Superior temporal gyrus (tissue), 1 donor: ENCODE measurements at regions not wholly inside any gene's neighbourhood (a gene's known extent, or its start where the extent isn't known, plus 50 kb on each side); places are given as distances from the start of the nearest gene placed in this dataset.

Experiments
- DNase-seq: peaks from one replicate; pipeline ENCODE4 v3.0.0-alpha.2; 2016; ENCODE audit errors: extremely low spot score

GRCh38 chr10:44818701-44819127, 92.4 kb upstream of the TMEM72 start:
- DNase-seq, result no peak

- no peak for DNase-seq
These were observed 91.0 kb upstream of the TMEM72 start for GRCh38 chr10:44820094-44820493.

GRCh38 chr10:44821290-44821689, 89.8 kb upstream of the TMEM72 start:
- DNase-seq, result no peak

DNA sequence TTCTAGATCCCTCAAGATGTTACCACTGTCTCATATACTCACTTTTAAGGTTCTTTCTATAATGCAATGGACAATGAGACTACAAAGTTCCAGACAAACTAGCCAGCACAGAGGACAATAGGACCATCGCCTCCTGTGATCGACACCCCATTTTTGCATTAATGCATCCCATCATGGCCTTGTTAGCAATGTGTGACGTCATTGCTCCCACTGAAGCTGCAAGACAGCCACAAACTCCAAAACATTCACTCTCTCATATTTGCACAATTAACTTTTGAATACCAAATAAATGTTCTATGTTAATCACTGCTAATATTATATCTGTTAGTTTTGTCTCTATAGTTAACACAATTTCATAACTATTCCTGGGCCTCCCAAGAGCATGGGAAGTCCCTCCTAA, 88.8 kb upstream of the TMEM72 start:
- DNase-seq, result no peak

- no peak for DNase-seq
These were observed 88.2 kb upstream of the TMEM72 start for GRCh38 chr10:44822966-44823365.

DNA sequence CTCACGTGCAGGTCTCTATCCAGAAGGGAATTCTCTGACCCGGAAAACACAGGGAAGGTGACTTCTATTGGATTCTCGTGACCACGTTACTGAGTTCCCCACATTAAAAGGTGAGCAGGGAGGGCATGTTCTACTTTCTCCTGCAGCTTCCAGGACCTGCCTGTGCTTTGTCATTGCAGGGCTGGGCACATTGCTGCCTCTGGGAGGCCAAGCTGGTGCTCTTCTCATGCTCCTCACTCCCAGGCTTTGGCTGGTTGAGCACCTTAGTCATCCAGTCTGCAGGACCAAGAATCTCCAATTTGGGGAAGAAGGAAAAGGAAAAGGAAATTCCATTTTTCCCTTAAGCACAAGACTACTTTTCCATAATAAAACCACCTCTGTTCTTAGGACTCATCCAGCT, 86.5 kb upstream of the TMEM72 start:
- DNase-seq, result no peak

- no peak for DNase-seq
These were observed 83.6 kb upstream of the TMEM72 start for GRCh38 chr10:44827431-44828006.

DNA sequence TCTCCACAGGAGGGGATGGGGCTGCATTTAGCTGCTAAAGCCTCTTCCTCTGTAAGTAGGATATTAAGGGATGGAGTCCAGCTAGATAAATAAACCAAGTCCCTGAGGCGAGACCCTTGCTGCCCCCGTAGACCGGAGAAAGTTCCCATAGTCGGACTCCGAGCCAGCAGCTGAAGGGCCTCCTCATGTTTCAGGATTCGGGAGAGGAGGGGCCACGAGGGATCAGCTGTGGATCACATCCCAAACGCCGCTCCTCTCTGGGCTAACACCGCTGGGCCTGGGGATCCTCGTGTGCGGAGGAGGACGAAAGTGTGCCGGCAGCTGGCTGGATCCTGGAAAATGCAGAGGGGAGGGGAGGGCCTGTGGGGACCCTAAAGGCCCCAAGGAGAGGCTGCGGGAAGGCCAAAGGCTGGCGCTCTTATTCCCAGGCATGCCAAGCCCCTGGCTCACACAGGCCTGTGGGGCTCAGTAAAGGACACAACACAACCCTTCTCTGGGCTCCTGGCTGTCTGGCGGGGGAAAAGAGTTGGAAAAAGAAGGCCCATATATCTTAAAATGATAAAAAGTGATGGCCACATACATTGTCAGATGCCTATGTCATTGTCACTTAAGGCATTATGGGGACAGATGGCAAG, 82.5 kb upstream of the TMEM72 start:
- DNase-seq, result no peak

DNA sequence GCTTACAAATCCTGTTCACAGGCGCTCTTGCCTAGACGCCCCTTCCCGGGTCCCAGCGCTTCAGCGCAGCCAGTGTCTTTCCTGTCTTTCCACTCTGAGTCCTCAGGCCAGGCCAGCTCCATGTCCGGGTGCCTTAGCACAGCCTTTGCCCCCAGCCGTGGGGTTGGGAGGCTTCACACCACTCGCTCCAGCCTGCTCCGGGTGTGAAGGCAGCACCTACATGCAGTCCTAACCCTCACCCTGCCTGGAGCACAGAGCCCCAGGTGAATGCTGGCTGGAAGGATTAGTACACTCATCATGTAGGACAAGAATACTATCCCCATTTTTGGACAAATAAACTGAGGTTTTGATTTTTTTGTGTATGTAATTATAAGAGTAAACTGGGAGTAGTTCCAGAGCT, 81.7 kb upstream of the TMEM72 start:
- no peak for DNase-seq

GRCh38 chr10:44830022-44830421, 81.1 kb upstream of the TMEM72 start:
- DNase-seq, result no peak

DNA sequence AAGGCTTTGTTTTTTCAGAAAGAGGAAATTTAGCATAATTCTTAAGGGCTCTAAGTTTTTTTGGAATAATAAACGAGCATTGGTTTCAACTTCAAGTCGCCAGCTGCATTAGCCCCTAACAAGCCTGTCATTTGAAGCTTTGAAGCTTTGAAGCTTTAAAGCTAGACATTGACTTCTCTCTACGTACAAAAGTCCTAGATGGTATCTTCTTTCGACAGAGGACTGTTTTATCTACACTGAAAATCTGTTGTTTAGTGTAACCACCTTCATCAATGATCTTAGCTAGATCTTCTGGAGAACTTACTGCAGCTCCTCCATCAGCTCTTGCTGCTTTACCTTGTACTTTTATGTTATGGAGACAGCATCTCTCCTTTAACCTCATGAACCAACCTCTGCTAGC, 79.6 kb upstream of the TMEM72 start:
- no peak for DNase-seq

- no peak for DNase-seq
These were observed 78.3 kb upstream of the TMEM72 start for GRCh38 chr10:44832595-44833390.

- no peak for DNase-seq
These were observed 77.0 kb upstream of the TMEM72 start for GRCh38 chr10:44834131-44834530.

DNA sequence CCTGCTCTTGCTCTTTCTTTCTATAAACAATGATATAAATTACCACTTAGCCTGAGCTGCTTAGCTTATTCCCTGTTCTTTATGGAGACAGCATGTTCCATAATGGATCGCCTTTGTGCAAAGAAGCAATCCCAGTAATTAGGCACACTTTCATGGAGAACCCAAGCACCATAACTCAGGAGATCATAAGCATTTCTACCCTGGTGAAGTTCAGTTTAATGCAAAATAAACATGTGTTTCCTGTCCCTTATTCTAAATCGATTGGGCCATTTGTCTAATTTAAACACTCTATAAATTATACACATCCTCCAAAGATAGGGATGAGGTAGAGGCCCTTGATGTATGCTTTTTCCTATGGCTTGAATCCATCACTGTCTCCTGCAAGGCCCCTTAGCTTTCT, 75.8 kb upstream of the TMEM72 start:
- no peak for DNase-seq

GRCh38 chr10:44843484-44843883, 67.7 kb upstream of the TMEM72 start:
- no peak for DNase-seq

DNA sequence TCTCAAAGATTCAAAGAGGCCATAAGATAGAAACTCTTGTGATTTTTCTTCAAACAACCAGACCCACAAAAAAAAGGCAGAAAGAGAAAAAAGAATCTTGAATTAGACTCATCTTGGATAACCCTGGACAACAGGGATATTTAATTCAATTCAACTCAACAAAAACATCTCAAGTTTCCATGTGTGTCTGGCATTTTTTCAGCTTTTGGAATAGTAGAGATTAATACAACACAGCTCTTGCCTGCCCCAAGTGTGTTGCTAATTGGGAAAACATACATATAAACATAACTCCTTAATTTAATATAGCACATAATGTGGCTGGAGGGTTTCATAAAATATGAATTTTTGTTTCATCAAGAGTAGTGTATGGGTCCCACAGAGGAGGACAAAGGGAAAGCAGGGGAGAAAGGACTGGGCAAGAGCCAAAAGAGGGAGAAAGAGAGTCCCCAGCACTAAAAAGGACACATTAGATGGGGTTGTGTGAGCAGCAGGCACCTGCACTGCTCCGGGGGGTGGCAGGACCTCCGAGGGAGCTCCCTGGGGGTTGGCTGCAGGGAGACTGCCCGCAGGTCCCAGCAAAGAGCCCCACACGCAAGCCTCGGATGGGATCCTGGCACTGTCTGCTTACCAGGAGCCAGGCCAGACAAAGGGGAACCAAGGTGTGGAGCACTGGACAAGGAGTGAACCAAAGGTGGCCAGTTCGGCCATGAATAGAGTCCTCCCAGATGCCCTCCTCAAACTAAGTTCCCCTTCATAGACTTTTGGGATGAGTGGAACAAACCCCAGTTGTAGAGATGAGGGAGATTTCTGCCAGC, 65.6 kb upstream of the TMEM72 start:
- no peak for DNase-seq

GRCh38 chr10:44847110-44847509, 64.0 kb upstream of the TMEM72 start:
- no peak for DNase-seq

- DNase-seq, result no peak
These were observed 62.9 kb upstream of the TMEM72 start for GRCh38 chr10:44848211-44848610.

GRCh38 chr10:44849936-44850335, 61.2 kb upstream of the TMEM72 start:
- DNase-seq, result no peak

DNA sequence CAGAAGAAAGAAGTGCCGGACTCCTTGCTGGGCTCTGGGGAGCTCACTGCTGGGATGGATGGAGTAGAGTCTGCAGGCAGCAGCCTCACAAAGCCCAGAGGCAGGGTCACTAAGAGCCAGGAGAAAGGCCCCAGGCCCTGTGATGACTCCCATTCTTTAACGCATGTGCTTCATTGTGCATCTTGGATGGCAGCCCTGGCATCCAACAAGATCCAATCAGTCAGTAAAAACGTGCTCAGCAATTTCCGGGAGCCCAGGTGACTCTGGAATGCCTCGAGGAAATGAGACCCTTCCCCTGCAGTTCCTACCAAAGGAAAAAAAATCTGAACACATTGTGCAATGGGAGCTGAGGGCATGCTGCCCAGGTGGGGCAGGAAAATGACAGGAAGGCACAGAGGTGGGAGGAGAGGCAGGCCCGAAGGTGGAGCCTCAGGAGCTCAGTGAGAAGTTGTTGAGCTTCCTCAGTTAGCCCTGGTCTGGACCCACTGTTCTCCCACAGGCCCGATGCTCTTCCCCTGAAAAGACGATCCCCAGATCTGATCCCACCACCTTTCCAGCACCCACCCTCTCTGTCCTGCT, 60.7 kb upstream of the TMEM72 start:
- DNase-seq, result no peak

DNA sequence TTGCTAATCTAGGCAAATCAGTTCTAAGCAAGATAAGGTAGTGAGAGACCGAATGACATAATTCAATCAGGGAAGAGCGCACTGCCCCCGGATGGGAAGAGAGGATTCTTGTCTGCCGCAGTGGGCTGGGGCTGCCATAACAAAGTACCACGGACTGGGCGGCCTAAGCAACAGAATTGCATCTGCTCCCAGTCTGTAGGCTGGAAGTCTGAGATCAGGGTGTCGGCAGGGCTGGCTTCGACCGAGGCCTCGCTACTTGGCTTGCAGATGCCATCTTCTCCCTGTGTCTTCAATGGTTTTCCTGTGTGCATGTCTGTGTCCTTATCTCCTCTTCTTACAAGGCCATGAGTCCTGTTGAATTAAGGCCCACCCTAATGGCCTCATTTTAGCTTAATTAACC, 59.7 kb upstream of the TMEM72 start:
- no peak for DNase-seq

GRCh38 chr10:44851881-44852280, 59.3 kb upstream of the TMEM72 start:
- DNase-seq, result no peak
